CD14-positive monocyte (primary cell): ENCODE measurements at regions not wholly inside any gene's neighbourhood (a gene's known extent, or its start where the extent isn't known, plus 50 kb on each side); places are given as distances from the start of the nearest gene placed in this dataset.

Source experiments
- DNase-seq, 3 donors: peaks; one replicate each; pipeline ENCODE4 v3.0.0-alpha.2; 2011 to 2022
- H2AFZ ChIP-seq: 2 replicates; pipeline ENCODE4 v1.6.0; 2012; ENCODE audit warnings: mild to moderate bottlenecking, low read depth, low read length, inconsistent platforms; ENCODE audit not compliant: insufficient read depth, poor library complexity, severe bottlenecking
- H3K27ac ChIP-seq, 2 donors: 1 replicate in 1 of 2; 2 replicates in 1 of 2; pipeline ENCODE4 v1.5.1; 2012 to 2013; ENCODE audit warnings: low read length in 2 of 2, control low read depth in 1 of 2, inconsistent platforms in 1 of 2, low read depth in 1 of 2, mild to moderate bottlenecking in 1 of 2
- H3K27me3 ChIP-seq, 2 donors: one replicate each; pipeline versions ENCODE4 v1.6.0 to v1.6.1; 2011 to 2013; ENCODE audit warnings: low read length in 2 of 2; ENCODE audit not compliant: control insufficient read depth in 2 of 2, insufficient read depth in 2 of 2
- H3K36me3 ChIP-seq, 2 donors: replicated peaks in 1 of 2; 1 replicate in 1 of 2; 2 replicates in 1 of 2; pipeline versions ENCODE4 v1.5.1 to v1.6.1; 2012 to 2013; ENCODE audit warnings: low read length in 2 of 2, control low read depth in 1 of 2, inconsistent platforms in 1 of 2, mild to moderate bottlenecking in 1 of 2; ENCODE audit not compliant: insufficient read depth in 2 of 2, control insufficient read depth in 1 of 2
- H3K4me1 ChIP-seq, 2 donors: 1 replicate in 1 of 2; 2 replicates in 1 of 2; pipeline versions ENCODE4 v1.5.1 to v1.6.1; 2012 to 2013; ENCODE audit warnings: low read length in 2 of 2, control low read depth in 1 of 2, inconsistent platforms in 1 of 2, mild to moderate bottlenecking in 1 of 2, moderate library complexity in 1 of 2; ENCODE audit not compliant: insufficient read depth in 2 of 2, control insufficient read depth in 1 of 2
- H3K4me2 ChIP-seq: replicated peaks from 2 replicates; pipeline ENCODE3; 2012; ENCODE audit warnings: low read length, moderate library complexity, mild to moderate bottlenecking; ENCODE audit not compliant: poor library complexity, severe bottlenecking; ENCODE audit errors: extremely low read depth
- H3K4me3 ChIP-seq, 3 experiments: fragments of 200-600 bp in 1 of 3; sonication (generic) in 1 of 3; replicated peaks in 1 of 3; 1 replicate in 2 of 3; 2 replicates in 1 of 3; pipeline ENCODE4 v1.5.1; 2011 to 2013; ENCODE audit warnings: low read length in 3 of 3, mild to moderate bottlenecking in 3 of 3, control low read depth in 2 of 3, low read depth in 2 of 3, inconsistent platforms in 1 of 3, moderate library complexity in 1 of 3
- H3K79me2 ChIP-seq: 2 replicates; pipeline ENCODE4 v1.6.0; 2012; ENCODE audit warnings: mild to moderate bottlenecking, control low read depth, inconsistent platforms, low read length, moderate library complexity; ENCODE audit not compliant: insufficient read depth
- H3K9ac ChIP-seq: 2 replicates; pipeline ENCODE4 v1.6.0; 2017; ENCODE audit warnings: low read length, mild to moderate bottlenecking; ENCODE audit not compliant: insufficient read depth, poor library complexity, severe bottlenecking
- H3K9me3 ChIP-seq, 2 donors: replicated peaks in 1 of 2; 1 replicate in 1 of 2; 2 replicates in 1 of 2; pipeline versions ENCODE4 v1.5.1 to v1.6.1; 2012 to 2013; ENCODE audit warnings: low read length in 2 of 2, control low read depth in 1 of 2; ENCODE audit not compliant: control insufficient read depth in 1 of 2, insufficient read depth in 1 of 2
- H4K20me1 ChIP-seq: 2 replicates; pipeline ENCODE4 v1.6.0; 2012; ENCODE audit warnings: mild to moderate bottlenecking, low read length, control low read depth, moderate library complexity; ENCODE audit not compliant: insufficient read depth
- H3K27ac Mint-ChIP-seq, 7 donors: one replicate each; pipeline ENCODE4 v1.8.0; 2020; ENCODE audit warnings: mild to moderate bottlenecking in 7 of 7, mixed read lengths in 7 of 7, moderate library complexity in 6 of 7, inconsistent platforms in 2 of 7
- H3K27me3 Mint-ChIP-seq, 3 donors: one replicate each; pipeline ENCODE4 v1.8.0; 2021 to 2022; ENCODE audit warnings: low read depth in 3 of 3, mild to moderate bottlenecking in 3 of 3, mixed read lengths in 3 of 3, moderate library complexity in 3 of 3, inconsistent platforms in 1 of 3
- H3K36me3 Mint-ChIP-seq, 2 donors: one replicate each; pipeline ENCODE4 v1.8.0; 2020; ENCODE audit warnings: mixed read lengths in 2 of 2, inconsistent platforms in 1 of 2, mild to moderate bottlenecking in 1 of 2
- H3K4me1 Mint-ChIP-seq: one replicate; pipeline ENCODE4 v1.8.0; 2020; ENCODE audit warnings: mild to moderate bottlenecking, mixed read lengths
- H3K4me3 Mint-ChIP-seq, 2 donors: one replicate each; pipeline ENCODE4 v1.8.0; 2020; ENCODE audit warnings: mild to moderate bottlenecking in 2 of 2, mixed read lengths in 2 of 2, moderate library complexity in 1 of 2
- H3K9me3 Mint-ChIP-seq, 7 donors: one replicate each; pipeline ENCODE4 v1.8.0; 2020 to 2022; ENCODE audit warnings: mixed read lengths in 7 of 7, mild to moderate bottlenecking in 6 of 7, moderate library complexity in 6 of 7, inconsistent platforms in 2 of 7
- CTCF ChIP-seq: fragments of 200-600 bp; IDR thresholded peaks from one replicate; pipeline ENCODE4 v1.8.0; 2022; ENCODE audit warnings: antibody characterized with exemption, mild to moderate bottlenecking
- WGBS: methylation state at CpG from one replicate; pipeline ENCODE4 v1.1.5; 2013; ENCODE audit warnings: missing lambda C conversion rate; ENCODE audit not compliant: insufficient coverage; 5-methylcytosine and 5-hydroxymethylcytosine counted together
- intact Hi-C, 2 donors: fragments of 100-400 bp; cut with micrococcal nuclease; formaldehyde crosslinking; loops; one replicate each; pipeline versions ENCODE4 v1.15.0 to v1.15.1; 2023

DNA sequence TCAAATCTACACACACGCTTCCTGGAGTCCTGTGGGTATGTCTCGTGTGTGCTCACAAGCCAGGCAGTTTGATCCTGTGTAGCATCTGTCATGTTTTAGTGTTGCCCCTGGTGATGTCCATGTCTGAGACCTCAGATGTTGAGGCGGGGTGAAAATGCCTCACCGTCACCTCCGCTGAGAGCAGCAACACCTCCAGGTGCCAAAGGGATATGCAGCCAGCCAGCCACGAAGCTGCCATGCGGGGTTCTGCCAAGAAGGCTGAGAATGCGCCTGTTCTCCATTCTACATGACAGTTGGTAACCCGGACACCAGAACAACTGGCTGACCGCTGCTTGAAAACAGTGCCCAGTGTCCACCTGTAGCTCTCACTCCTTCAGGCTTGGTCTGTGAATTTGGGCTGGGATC lies 253.8 kb downstream of the TLE3 start:
- H4K20me1 ChIP-seq = no peaks in the 10 kb centered on the region
- no peaks in the 10 kb centered on the region for H3K27me3 ChIP-seq
- no peak overlapping the region for H3K4me3 ChIP-seq
- peaks cover 0 to 12% (median 0%) of the 10 kb centered on the region in 7 donors for H3K9me3 Mint-ChIP-seq
- no peak overlapping the region for H3K9ac ChIP-seq
- no peaks in the 10 kb centered on the region for H3K36me3 Mint-ChIP-seq
- no peak for DNase-seq
- H3K27me3 Mint-ChIP-seq = peaks cover 4 to 11% (median 9%) of the 10 kb centered on the region in 3 donors
- H3K9me3 ChIP-seq = no peaks in the 10 kb centered on the region
- no peaks in the 10 kb centered on the region for H3K4me1 ChIP-seq
- no peak overlapping the region for H3K27ac ChIP-seq
- H3K4me2 ChIP-seq = no peak overlapping the region
- TF ChIP-seq CTCF = no peak
- H2AFZ ChIP-seq = no peak overlapping the region
- no peak overlapping the region for H3K4me3 Mint-ChIP-seq
- peaks cover 2% of the 10 kb centered on the region for H3K4me1 Mint-ChIP-seq
- H3K36me3 ChIP-seq = no peaks in the 10 kb centered on the region
- H3K79me2 ChIP-seq = no peaks in the 10 kb centered on the region
- WGBS = 89% methylated on average over 8 of the region's 10 CpGs
- intact Hi-C loops = no loop called here
- H3K27ac Mint-ChIP-seq = peak overlapping the region in 1 of 7 donors; percentile 65

DNA sequence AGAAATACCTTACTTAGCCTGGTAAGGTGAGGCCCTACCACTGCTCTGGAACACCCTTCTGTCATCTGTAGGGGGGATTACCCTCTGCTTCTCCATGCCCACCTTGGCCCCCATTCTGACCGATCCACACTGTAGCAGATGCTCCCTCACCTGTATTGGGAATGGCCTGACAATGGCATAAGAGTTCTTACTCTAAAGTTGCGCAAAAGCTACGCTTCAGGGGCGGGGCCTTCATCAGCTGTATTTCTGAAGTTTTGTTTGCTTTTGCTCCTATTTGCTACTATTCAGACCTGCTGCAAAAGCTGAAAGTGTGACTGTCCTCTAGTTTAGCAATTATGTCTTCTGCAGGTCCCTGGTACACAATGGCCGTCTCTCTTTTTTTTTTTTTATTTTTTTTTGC lies 252.6 kb downstream of the TLE3 start:
- H2AFZ ChIP-seq = no peak overlapping the region
- intact Hi-C loops = no loop called here
- H3K4me2 ChIP-seq = no peak overlapping the region
- no peak for DNase-seq
- no peaks in the 10 kb centered on the region for H3K36me3 ChIP-seq
- Mint-ChIP-seq H3K36me3 (no peaks in the 10 kb centered on the region), H3K4me1 (no peaks in the 10 kb centered on the region), H3K9me3 (peaks cover 0 to 10% (median 0%) of the 10 kb centered on the region in 7 donors), H3K27ac (no peak overlapping the region), H3K4me3 (no peak overlapping the region), H3K27me3 (peaks cover 4 to 9% (median 9%) of the 10 kb centered on the region in 3 donors)
- TF ChIP-seq CTCF = no peak
- no peaks in the 10 kb centered on the region for H4K20me1 ChIP-seq
- no peak overlapping the region for H3K4me3 ChIP-seq
- no peak overlapping the region for H3K9ac ChIP-seq
- no peaks in the 10 kb centered on the region for H3K9me3 ChIP-seq
- no peaks in the 10 kb centered on the region for H3K79me2 ChIP-seq
- H3K27ac ChIP-seq = no peak overlapping the region
- H3K4me1 ChIP-seq = no peaks in the 10 kb centered on the region
- no CpG with 5 or more reads among the region's 5 CpGs for WGBS
- no peaks in the 10 kb centered on the region for H3K27me3 ChIP-seq
